Spleen (tissue), 7 donors: ENCODE measurements at regions not wholly inside any gene's neighbourhood (a gene's known extent, or its start where the extent isn't known, plus 50 kb on each side); places are given as distances from the start of the nearest gene placed in this dataset.

Experiments used
- CTCF ChIP-seq, 11 experiments: fragments of 200-600 bp in 7 of 11; fragments of 450-650 bp in 4 of 11; sonication (generic) in 4 of 11; IDR thresholded peaks in 8 of 11; conservative IDR thresholded peaks in 3 of 11; 1 replicate in 7 of 11; 2 replicates in 4 of 11; pipeline versions ENCODE4 v1.4.0 to v1.8.0; 2016 to 2021; ENCODE audit warnings: antibody characterized with exemption in 11 of 11, inconsistent platforms in 4 of 11, mild to moderate bottlenecking in 1 of 11
- POLR2A ChIP-seq, 3 donors: fragments of 450-650 bp; IDR thresholded peaks; one replicate each; pipeline ENCODE4 v1.5.1; 2017; ENCODE audit warnings: antibody characterized with exemption in 3 of 3, mild to moderate bottlenecking in 1 of 3
- donor health status: DM: no; HTN: no; CAD: no; lungs with moderate emphysema.
- donor health status: DM: no; HTN: no; CAD: no.
- donor health status: DM: no; HTN: no; CAD: no.

GRCh38 chr13:70788074-70788473 is 679.8 kb upstream of the KLHL1 start:
- no peak for TF ChIP-seq CTCF (IDR thresholded peaks at IDR 0.05 in 8 of 11, conservative IDR thresholded peaks at IDR 0.05 in 3 of 11)
- no peak for TF ChIP-seq POLR2A (IDR thresholded peaks at IDR 0.05)
